ENCODE measurements at regions not wholly inside any gene's neighbourhood (a gene's known extent, or its start where the extent isn't known, plus 50 kb on each side); places are given as distances from the start of the nearest gene placed in this dataset.

- no peak for DNase-seq (ENCODE audit: low spot score in 2 of 2)
- Histone ChIP-seq H3K4me3 (no peak overlapping the region), H3K36me3 (no peaks in the 10 kb centered on the region), H3K27ac (peak overlapping the region in 1 of 2 donors; percentile 15), H3K9me3 (no peaks in the 10 kb centered on the region), H3K4me1 (no peaks in the 10 kb centered on the region), H3K27me3 (peaks cover 0 to 3% of the 10 kb centered on the region in 2 donors)
- TF ChIP-seq, protein P1, sequence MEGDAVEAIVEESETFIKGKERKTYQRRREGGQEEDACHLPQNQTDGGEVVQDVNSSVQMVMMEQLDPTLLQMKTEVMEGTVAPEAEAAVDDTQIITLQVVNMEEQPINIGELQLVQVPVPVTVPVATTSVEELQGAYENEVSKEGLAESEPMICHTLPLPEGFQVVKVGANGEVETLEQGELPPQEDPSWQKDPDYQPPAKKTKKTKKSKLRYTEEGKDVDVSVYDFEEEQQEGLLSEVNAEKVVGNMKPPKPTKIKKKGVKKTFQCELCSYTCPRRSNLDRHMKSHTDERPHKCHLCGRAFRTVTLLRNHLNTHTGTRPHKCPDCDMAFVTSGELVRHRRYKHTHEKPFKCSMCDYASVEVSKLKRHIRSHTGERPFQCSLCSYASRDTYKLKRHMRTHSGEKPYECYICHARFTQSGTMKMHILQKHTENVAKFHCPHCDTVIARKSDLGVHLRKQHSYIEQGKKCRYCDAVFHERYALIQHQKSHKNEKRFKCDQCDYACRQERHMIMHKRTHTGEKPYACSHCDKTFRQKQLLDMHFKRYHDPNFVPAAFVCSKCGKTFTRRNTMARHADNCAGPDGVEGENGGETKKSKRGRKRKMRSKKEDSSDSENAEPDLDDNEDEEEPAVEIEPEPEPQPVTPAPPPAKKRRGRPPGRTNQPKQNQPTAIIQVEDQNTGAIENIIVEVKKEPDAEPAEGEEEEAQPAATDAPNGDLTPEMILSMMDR (IDR thresholded peaks at IDR 0.05), result no peak
- TF ChIP-seq POLR2AphosphoS5 (IDR thresholded peaks at IDR 0.05) (no peak), POLR2A (IDR thresholded peaks at IDR 0.05) (no peak)
- intact Hi-C loops (cut with DNase I; ENCODE audit: low total_unique reads), result no loop called here
These were observed 74.2 kb downstream of the SIK1 start for GRCh38 chr21:43352568-43353281.

DNA sequence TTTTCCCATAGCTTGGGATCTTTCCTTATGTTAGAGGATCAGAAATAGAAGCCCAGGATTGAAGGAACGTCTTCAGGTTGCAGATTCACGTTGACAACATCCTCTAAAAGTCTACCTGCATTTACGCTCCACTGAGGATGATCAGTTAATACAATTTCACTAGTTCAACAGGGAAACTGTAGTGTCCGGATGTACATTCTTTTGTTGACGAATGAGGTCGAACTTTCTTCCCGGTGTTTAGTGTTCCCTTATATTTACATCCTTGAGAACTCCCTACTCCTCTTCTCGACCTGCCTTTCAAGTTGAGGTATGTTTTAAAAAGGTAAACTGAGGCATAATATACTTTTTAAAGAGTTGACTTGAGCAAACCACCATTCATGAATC, 74.8 kb downstream of the SIK1 start:
- no peaks in the 10 kb centered on the region for H3K4me1 ChIP-seq
- intact Hi-C loops (cut with DNase I; ENCODE audit: low total_unique reads), result no loop called here
- DNase-seq (ENCODE audit: low spot score in 2 of 2), result no peak
- no peaks in the 10 kb centered on the region for H3K36me3 ChIP-seq
- no peak overlapping the region for H3K27ac ChIP-seq
- TF ChIP-seq POLR2AphosphoS5 (IDR thresholded peaks at IDR 0.05) (no peak), POLR2A (IDR thresholded peaks at IDR 0.05) (no peak)
- TF ChIP-seq, protein P1 (IDR thresholded peaks at IDR 0.05), result no peak
- peaks cover 0 to 3% of the 10 kb centered on the region in 2 donors for H3K27me3 ChIP-seq
- H3K9me3 ChIP-seq, result no peaks in the 10 kb centered on the region
- H3K4me3 ChIP-seq, result no peak overlapping the region

DNA sequence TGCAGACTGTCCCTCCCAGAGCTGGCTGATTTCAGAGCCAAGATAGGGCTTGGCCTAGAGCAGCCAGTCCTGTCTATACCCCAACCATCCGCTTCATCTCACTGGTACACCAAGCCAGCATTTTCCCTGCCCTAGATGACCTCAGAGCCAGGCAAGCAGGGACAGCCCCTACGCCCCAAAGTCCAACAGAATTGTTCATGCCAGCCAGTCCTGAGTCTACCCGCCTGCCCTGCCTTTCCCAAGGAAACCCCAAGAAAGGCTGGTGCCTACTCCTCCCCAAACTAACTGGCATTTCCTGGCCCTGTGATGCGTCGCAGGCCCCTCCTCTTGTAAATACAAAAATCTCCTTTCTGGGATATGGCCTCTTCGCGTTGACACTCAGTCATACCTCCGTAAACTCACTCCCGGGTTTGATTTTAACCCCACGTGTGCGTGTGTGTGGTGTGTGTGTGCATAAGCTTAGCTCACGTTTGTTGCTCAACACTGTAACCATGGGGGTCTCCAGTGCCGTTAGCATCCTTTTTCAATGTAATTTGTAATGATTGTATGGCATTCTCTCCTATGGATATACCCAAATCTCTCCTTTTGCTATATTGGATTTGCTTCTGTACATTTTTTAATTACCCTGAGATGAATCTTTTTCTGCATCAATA, 75.3 kb downstream of the SIK1 start:
- intact Hi-C loops (cut with DNase I; ENCODE audit: low total_unique reads), result no loop called here
- H3K9me3 ChIP-seq, result no peaks in the 10 kb centered on the region

DNA sequence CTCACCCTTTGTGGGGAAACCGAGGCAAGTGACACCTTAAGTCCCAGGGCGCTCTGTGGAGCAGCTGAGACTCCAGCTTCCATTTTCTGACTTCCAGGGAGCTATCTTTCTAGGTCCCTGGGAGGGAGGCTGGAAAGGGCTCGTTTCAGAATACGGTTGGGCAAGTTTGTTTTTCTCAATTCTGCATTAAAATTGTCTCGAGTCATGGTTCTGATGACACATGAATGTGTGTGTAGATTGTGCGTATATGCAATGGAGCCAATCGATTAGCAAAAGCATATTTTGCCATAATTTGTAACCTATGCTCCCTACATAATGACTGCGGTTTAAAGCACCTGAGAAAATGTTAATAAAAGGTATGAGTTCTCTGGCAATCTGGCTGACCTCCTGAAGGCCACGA, 77.3 kb downstream of the SIK1 start:
- peaks cover 0 to 2% of the 10 kb centered on the region in 2 donors for H3K27me3 ChIP-seq
- TF ChIP-seq POLR2A (IDR thresholded peaks at IDR 0.05), result no peak
- TF ChIP-seq, protein P1 (IDR thresholded peaks at IDR 0.05), result no peak
- TF ChIP-seq POLR2AphosphoS5 (IDR thresholded peaks at IDR 0.05), result no peak
- no peaks in the 10 kb centered on the region for H3K9me3 ChIP-seq
- H3K27ac ChIP-seq, result peak overlapping the region in 1 of 2 donors; percentile 60
- H3K4me1 ChIP-seq, result no peaks in the 10 kb centered on the region
- H3K36me3 ChIP-seq, result no peaks in the 10 kb centered on the region
- intact Hi-C loops (cut with DNase I; ENCODE audit: low total_unique reads), result no loop called here
- no peak overlapping the region for H3K4me3 ChIP-seq
- DNase-seq (ENCODE audit: low spot score in 2 of 2), result no peak

More for the DNA sequence above, 75.3 kb downstream of the SIK1 start:
- Histone ChIP-seq H3K36me3 (no peaks in the 10 kb centered on the region), H3K27me3 (peaks cover 0 to 3% of the 10 kb centered on the region in 2 donors), H3K27ac (no peak overlapping the region), H3K4me1 (no peaks in the 10 kb centered on the region), H3K4me3 (no peak overlapping the region)
- no peak for DNase-seq (ENCODE audit: low spot score in 2 of 2)
- TF ChIP-seq POLR2AphosphoS5 (IDR thresholded peaks at IDR 0.05), result no peak

GRCh38 chr21:43348801-43349261, 78.1 kb downstream of the SIK1 start:
- DNase-seq (ENCODE audit: low spot score in 2 of 2), result no peak
- Histone ChIP-seq H3K4me3 (no peak overlapping the region), H3K27me3 (no peaks in the 10 kb centered on the region), H3K36me3 (no peaks in the 10 kb centered on the region), H3K9me3 (no peaks in the 10 kb centered on the region), H3K4me1 (no peaks in the 10 kb centered on the region), H3K27ac (peak overlapping the region; percentile 51 to 60)
- intact Hi-C loops (cut with DNase I; ENCODE audit: low total_unique reads), result no loop called here
- no peak for TF ChIP-seq POLR2AphosphoS5 (IDR thresholded peaks at IDR 0.05)
- TF ChIP-seq, protein P1 (IDR thresholded peaks at IDR 0.05), result no peak
- TF ChIP-seq POLR2A (IDR thresholded peaks at IDR 0.05), result no peak
